ENCODE measurements at regions not wholly inside any gene's neighbourhood (a gene's known extent, or its start where the extent isn't known, plus 50 kb on each side); places are given as distances from the start of the nearest gene placed in this dataset.

DNA sequence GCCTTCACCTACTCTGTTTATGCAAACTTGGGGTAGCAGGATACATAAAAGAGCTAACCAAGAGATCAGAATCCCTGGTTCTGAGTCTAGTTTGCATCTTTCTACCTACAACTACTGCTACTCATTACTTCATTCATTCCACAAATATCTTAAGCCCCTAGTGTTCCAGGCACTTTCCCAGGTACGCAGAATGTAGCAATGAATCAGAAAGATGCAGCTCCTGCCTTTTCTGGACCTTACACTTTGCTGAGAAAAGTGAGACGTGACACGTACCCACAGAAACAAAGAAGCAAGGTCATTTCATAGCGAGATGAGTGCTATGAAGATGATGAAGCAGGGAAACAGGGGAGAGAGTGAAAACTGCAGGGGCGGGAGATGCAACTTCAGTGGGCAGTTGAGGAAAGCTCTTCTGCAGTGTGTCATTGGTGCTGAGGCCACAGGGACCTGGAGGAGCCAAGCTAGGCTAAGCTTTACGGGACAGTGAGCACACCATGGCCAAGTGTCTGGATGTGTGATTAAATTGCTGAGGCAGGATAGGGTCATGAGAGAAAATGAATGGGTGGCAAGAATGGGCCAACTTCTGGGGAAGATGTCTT, 167.9 kb downstream of the TNFSF18 start:
- TF ChIP-seq HMGA2 (CRISPR knock-in tag; IDR thresholded peaks at IDR 0.05), result no peak
- TF ChIP-seq, protein P1, sequence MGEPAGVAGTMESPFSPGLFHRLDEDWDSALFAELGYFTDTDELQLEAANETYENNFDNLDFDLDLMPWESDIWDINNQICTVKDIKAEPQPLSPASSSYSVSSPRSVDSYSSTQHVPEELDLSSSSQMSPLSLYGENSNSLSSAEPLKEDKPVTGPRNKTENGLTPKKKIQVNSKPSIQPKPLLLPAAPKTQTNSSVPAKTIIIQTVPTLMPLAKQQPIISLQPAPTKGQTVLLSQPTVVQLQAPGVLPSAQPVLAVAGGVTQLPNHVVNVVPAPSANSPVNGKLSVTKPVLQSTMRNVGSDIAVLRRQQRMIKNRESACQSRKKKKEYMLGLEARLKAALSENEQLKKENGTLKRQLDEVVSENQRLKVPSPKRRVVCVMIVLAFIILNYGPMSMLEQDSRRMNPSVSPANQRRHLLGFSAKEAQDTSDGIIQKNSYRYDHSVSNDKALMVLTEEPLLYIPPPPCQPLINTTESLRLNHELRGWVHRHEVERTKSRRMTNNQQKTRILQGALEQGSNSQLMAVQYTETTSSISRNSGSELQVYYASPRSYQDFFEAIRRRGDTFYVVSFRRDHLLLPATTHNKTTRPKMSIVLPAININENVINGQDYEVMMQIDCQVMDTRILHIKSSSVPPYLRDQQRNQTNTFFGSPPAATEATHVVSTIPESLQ (CRISPR knock-in tag; IDR thresholded peaks at IDR 0.05), result no peak
- no peak for TF ChIP-seq FOXJ3 (CRISPR knock-in tag; IDR thresholded peaks at IDR 0.05; ENCODE audit: borderline replicate concordance)
- TF ChIP-seq, protein P2, sequence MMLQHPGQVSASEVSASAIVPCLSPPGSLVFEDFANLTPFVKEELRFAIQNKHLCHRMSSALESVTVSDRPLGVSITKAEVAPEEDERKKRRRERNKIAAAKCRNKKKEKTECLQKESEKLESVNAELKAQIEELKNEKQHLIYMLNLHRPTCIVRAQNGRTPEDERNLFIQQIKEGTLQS (CRISPR knock-in tag; conservative IDR thresholded peaks at IDR 0.05), result no peak
- TF ChIP-seq, protein P3, sequence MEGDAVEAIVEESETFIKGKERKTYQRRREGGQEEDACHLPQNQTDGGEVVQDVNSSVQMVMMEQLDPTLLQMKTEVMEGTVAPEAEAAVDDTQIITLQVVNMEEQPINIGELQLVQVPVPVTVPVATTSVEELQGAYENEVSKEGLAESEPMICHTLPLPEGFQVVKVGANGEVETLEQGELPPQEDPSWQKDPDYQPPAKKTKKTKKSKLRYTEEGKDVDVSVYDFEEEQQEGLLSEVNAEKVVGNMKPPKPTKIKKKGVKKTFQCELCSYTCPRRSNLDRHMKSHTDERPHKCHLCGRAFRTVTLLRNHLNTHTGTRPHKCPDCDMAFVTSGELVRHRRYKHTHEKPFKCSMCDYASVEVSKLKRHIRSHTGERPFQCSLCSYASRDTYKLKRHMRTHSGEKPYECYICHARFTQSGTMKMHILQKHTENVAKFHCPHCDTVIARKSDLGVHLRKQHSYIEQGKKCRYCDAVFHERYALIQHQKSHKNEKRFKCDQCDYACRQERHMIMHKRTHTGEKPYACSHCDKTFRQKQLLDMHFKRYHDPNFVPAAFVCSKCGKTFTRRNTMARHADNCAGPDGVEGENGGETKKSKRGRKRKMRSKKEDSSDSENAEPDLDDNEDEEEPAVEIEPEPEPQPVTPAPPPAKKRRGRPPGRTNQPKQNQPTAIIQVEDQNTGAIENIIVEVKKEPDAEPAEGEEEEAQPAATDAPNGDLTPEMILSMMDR (IDR thresholded peaks at IDR 0.05), result no peak
- TF ChIP-seq NR2C2 (CRISPR knock-in tag; IDR thresholded peaks at IDR 0.05), result no peak
- TF ChIP-seq, protein P4, sequence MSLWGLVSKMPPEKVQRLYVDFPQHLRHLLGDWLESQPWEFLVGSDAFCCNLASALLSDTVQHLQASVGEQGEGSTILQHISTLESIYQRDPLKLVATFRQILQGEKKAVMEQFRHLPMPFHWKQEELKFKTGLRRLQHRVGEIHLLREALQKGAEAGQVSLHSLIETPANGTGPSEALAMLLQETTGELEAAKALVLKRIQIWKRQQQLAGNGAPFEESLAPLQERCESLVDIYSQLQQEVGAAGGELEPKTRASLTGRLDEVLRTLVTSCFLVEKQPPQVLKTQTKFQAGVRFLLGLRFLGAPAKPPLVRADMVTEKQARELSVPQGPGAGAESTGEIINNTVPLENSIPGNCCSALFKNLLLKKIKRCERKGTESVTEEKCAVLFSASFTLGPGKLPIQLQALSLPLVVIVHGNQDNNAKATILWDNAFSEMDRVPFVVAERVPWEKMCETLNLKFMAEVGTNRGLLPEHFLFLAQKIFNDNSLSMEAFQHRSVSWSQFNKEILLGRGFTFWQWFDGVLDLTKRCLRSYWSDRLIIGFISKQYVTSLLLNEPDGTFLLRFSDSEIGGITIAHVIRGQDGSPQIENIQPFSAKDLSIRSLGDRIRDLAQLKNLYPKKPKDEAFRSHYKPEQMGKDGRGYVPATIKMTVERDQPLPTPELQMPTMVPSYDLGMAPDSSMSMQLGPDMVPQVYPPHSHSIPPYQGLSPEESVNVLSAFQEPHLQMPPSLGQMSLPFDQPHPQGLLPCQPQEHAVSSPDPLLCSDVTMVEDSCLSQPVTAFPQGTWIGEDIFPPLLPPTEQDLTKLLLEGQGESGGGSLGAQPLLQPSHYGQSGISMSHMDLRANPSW (CRISPR knock-in tag; conservative IDR thresholded peaks at IDR 0.05; ENCODE audit: low read depth), result no peak
- TF ChIP-seq SOX15 (CRISPR knock-in tag; IDR thresholded peaks at IDR 0.05), result no peak
- no peak for TF ChIP-seq SMAD3 (CRISPR knock-in tag; IDR thresholded peaks at IDR 0.05; ENCODE audit: borderline replicate concordance)
- TF ChIP-seq NR1H2 (CRISPR knock-in tag; IDR thresholded peaks at IDR 0.05), result no peak
